MM.1S (cell line): ENCODE measurements at regions not wholly inside any gene's neighbourhood (a gene's known extent, or its start where the extent isn't known, plus 50 kb on each side); places are given as distances from the start of the nearest gene placed in this dataset.

Source experiments
- DNase-seq: peaks from one replicate; pipeline ENCODE4 v3.0.0-alpha.2; 2015
- H2AFZ ChIP-seq: fragments of 300-600 bp; sonication (generic); 2 replicates; pipeline ENCODE4 v1.6.0; 2016; ENCODE audit warnings: antibody characterized with exemption, low read length
- H3F3A ChIP-seq: fragments of 300-600 bp; sonication (generic); 2 replicates; pipeline ENCODE4 v1.6.1; 2016; ENCODE audit warnings: mild to moderate bottlenecking, antibody characterized with exemption, low read length, moderate library complexity, mixed read lengths; ENCODE audit not compliant: insufficient read depth
- H3K27ac ChIP-seq: fragments of 300-600 bp; sonication (generic); 2 replicates; pipeline ENCODE4 v1.5.1; 2016; ENCODE audit warnings: mild to moderate bottlenecking, low read length
- H3K27me3 ChIP-seq: fragments of 300-600 bp; sonication (generic); replicated peaks from 2 replicates; pipeline ENCODE4 v1.6.0; 2016; ENCODE audit warnings: low read length; ENCODE audit not compliant: insufficient read depth
- H3K36me3 ChIP-seq: fragments of 300-600 bp; sonication (generic); replicated peaks from 2 replicates; pipeline ENCODE4 v1.6.1; 2016; ENCODE audit warnings: mild to moderate bottlenecking, low read length, mixed read lengths; ENCODE audit not compliant: insufficient read depth
- H3K4me1 ChIP-seq: fragments of 300-600 bp; sonication (generic); 2 replicates; pipeline ENCODE4 v1.6.1; 2016; ENCODE audit warnings: low read length, mixed read lengths
- H3K4me2 ChIP-seq: fragments of 300-600 bp; sonication (generic); 2 replicates; pipeline ENCODE4 v1.6.0; 2016; ENCODE audit warnings: low read depth, low read length
- H3K4me3 ChIP-seq: fragments of 300-600 bp; sonication (generic); 2 replicates; pipeline ENCODE4 v1.5.1; 2016; ENCODE audit warnings: low read length, mixed read lengths
- H3K79me2 ChIP-seq: fragments of 300-600 bp; sonication (generic); 2 replicates; pipeline ENCODE4 v1.6.1; 2016; ENCODE audit warnings: mixed run types, low read length, mixed read lengths
- H3K9ac ChIP-seq: fragments of 300-600 bp; sonication (generic); 2 replicates; pipeline ENCODE4 v1.6.1; 2016; ENCODE audit warnings: low read length, mixed read lengths
- H3K9me2 ChIP-seq: fragments of 300-600 bp; sonication (generic); replicated peaks from 2 replicates; pipeline ENCODE4 v1.6.1; 2016; ENCODE audit warnings: mild to moderate bottlenecking, low read length, mixed read lengths; ENCODE audit not compliant: insufficient read depth
- H3K9me3 ChIP-seq: fragments of 300-600 bp; sonication (generic); replicated peaks from 2 replicates; pipeline ENCODE4 v1.6.1; 2016; ENCODE audit warnings: mild to moderate bottlenecking, low read length, mixed read lengths; ENCODE audit not compliant: insufficient read depth
- H4K20me1 ChIP-seq: fragments of 300-600 bp; sonication (generic); 2 replicates; pipeline ENCODE4 v1.6.1; 2016; ENCODE audit warnings: mild to moderate bottlenecking, low read length, moderate library complexity, mixed read lengths; ENCODE audit not compliant: insufficient read depth
- CTCF ChIP-seq: fragments of 300-600 bp; sonication (generic); IDR thresholded peaks from 2 replicates; pipeline ENCODE4 v1.5.1; 2016; ENCODE audit warnings: antibody characterized with exemption, low read length, mixed read lengths
- EZH2 ChIP-seq: fragments of 300-600 bp; sonication (generic); optimal IDR thresholded peaks from 2 replicates; pipeline ENCODE3; 2017; ENCODE audit warnings: low read depth, mild to moderate bottlenecking, antibody characterized with exemption, low read length, mixed read lengths
- EZH2phosphoT487 ChIP-seq: fragments of 300-600 bp; sonication (generic); IDR thresholded peaks from 2 replicates; pipeline ENCODE4 v1.6.1; 2018; ENCODE audit warnings: antibody characterized with exemption, low read length

- DNase-seq: no peak
- H3F3A ChIP-seq: no peaks in the 10 kb centered on the region
- no peak overlapping the region for H3K4me2 ChIP-seq
- H3K27ac ChIP-seq: no peak overlapping the region
- no peaks in the 10 kb centered on the region for H3K9me2 ChIP-seq
- H3K9me3 ChIP-seq: no peaks in the 10 kb centered on the region
- no peak overlapping the region for H3K4me3 ChIP-seq
- no peaks in the 10 kb centered on the region for H3K79me2 ChIP-seq
- TF ChIP-seq EZH2phosphoT487 (no peak), EZH2 (no peak), CTCF (no peak)
- peaks cover 7% of the 10 kb centered on the region; the same call in 1 of the 2 replicates for H3K4me1 ChIP-seq
- H2AFZ ChIP-seq: no peak overlapping the region
- H3K27me3 ChIP-seq: no peaks in the 10 kb centered on the region
- no peaks in the 10 kb centered on the region for H3K36me3 ChIP-seq
- H4K20me1 ChIP-seq: no peaks in the 10 kb centered on the region
- no peak overlapping the region for H3K9ac ChIP-seq
Observed at GRCh38 chr5:92637247-92637646, 943.8 kb downstream of the NR2F1-AS1 start.

GRCh38 chr5:92635001-92635461 lies 946.0 kb downstream of the NR2F1-AS1 start:
- Histone ChIP-seq H2AFZ (no peak overlapping the region), H3K4me1 (no peaks in the 10 kb centered on the region), H3K4me2 (no peak overlapping the region), H4K20me1 (no peaks in the 10 kb centered on the region), H3K4me3 (no peak overlapping the region), H3K9me3 (no peaks in the 10 kb centered on the region), H3K79me2 (no peaks in the 10 kb centered on the region), H3K9me2 (no peaks in the 10 kb centered on the region), H3K9ac (no peak overlapping the region), H3F3A (no peaks in the 10 kb centered on the region), H3K27me3 (no peaks in the 10 kb centered on the region), H3K27ac (no peak overlapping the region), H3K36me3 (no peaks in the 10 kb centered on the region)
- no peak for DNase-seq
- TF ChIP-seq EZH2phosphoT487 (no peak), CTCF (no peak), EZH2 (no peak)

GRCh38 chr5:92633875-92634487 lies 947.0 kb downstream of the NR2F1-AS1 start:
- H3K4me2 ChIP-seq: no peak overlapping the region
- TF ChIP-seq CTCF (no peak), EZH2 (no peak), EZH2phosphoT487 (no peak)
- DNase-seq: no peak

More at GRCh38 chr5:92633875-92634487, 947.0 kb downstream of the NR2F1-AS1 start:
- H3K4me1 ChIP-seq: peaks cover 7% of the 10 kb centered on the region
- no peaks in the 10 kb centered on the region for H3K36me3 ChIP-seq
- no peaks in the 10 kb centered on the region for H3K79me2 ChIP-seq
- H2AFZ ChIP-seq: no peak overlapping the region
- no peaks in the 10 kb centered on the region for H3K9me3 ChIP-seq
- H3K4me3 ChIP-seq: no peak overlapping the region
- no peaks in the 10 kb centered on the region for H3K9me2 ChIP-seq
- no peaks in the 10 kb centered on the region for H4K20me1 ChIP-seq
- H3K27ac ChIP-seq: no peak overlapping the region
- H3K9ac ChIP-seq: no peak overlapping the region
- no peaks in the 10 kb centered on the region for H3F3A ChIP-seq
- H3K27me3 ChIP-seq: no peaks in the 10 kb centered on the region
